HG02571 (cell line): ENCODE measurements at regions not wholly inside any gene's neighbourhood (a gene's known extent, or its start where the extent isn't known, plus 50 kb on each side); places are given as distances from the start of the nearest gene placed in this dataset.

ENCODE experiments used
- ATAC-seq: cut with Tn5 transposase; IDR thresholded peaks from one replicate; pipeline ENCODE4 v1.9.1; 2021; ENCODE audit warnings: mild to moderate bottlenecking, moderate library complexity; ENCODE audit not compliant: unreplicated experiment

DNA sequence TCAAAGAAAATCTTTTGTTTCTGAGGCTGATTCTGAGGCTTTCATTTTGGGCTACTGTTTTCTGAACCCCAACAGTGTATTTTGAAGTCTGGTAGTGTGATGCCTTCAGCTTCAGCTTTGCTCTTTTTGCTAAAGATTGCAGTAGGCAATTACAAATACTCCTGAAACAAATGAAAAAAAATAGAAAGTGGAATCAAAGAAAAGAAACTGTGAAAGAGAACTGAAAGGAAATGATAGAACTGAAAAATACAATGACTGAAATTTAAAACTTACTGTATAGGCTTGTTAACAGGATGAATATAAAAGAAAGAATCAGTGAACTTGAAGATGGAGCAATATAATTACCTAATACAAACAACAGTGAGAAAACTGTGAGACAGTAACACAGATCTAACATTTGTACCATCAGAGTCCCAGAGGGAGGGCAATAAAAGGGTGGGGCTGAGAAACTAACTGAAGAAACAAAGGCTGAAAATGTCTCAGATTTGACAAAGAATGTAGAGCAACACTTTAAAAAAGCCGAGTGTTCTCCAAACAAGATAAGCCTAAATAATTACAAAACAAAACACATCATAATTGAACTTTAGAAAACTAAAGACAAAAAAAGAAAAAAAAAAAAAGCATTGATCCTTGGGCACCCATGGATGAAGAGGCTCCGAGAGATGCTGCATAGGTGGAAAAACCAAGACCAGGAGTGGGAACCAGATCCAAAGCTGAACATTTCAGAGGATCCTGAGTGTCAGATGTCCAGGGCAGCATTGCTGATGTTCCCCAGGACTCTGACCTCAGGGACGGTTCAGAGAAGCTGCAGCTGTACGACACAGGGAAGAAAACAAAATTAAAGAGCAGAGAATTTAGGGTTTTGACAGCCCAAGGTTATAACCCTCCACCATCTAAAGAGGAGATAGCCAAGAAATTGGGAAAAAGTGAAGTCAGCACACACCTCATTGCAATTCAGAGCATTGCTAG is 223.2 kb upstream of the IGFBP3 start:
- ATAC-seq, result no peak

DNA sequence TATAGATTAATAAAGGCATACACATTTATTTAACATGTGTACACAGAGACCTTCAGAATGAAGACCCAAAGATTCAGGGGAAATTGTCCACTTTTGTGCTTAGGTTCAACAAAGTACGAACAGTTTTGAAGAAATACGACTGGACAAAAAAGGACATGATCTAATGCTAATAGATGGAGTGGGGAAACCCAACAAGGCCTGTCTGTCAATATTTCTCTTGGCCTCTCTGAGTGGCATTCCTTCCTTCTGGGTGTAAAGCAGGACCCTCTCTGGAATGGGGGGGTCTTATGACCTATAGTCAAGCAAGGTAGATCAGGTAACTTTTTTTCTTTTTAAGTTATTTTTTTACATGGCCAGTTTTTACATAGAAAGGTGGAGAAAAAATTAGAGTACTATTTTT is 222.3 kb upstream of the IGFBP3 start:
- ATAC-seq, result no peak

DNA sequence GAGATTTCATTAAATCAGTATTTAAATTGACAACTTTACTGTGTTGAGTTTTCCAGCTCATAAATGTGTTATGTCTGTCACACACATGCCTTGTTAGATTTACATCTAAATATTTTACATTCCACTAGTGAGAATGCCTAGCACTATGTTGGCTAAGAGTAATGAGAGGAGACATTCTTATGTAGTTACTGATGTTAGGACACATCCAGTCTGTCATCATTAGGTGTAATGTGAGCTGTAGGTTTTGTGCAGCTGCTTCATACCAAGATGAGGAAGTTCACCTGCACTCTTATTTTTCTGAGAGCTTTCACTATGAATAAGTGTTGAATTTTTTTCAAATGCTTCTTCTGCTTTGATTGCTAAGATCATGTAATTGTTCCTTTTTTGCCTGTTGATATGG is 218.0 kb upstream of the IGFBP3 start:
- ATAC-seq, result peak; percentile 50

DNA sequence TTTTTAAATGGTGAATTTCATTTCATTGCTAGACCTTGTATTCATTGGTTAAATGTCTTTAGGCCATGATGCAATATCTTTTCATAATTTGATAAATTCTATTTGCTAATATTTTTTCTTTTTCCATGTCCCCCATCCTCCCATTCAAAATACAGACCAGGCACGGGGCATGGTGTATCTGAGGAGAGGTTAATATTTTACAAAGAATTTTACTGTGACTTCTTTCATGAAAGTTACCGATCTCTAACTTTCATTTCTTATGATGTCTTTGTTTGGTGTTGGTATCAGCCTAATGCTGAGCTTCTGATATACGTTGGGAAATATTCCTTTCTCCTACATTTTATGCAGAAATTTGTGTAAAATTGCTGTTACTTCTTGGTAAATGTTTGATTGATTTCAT is 216.7 kb upstream of the IGFBP3 start:
- no peak for ATAC-seq

DNA sequence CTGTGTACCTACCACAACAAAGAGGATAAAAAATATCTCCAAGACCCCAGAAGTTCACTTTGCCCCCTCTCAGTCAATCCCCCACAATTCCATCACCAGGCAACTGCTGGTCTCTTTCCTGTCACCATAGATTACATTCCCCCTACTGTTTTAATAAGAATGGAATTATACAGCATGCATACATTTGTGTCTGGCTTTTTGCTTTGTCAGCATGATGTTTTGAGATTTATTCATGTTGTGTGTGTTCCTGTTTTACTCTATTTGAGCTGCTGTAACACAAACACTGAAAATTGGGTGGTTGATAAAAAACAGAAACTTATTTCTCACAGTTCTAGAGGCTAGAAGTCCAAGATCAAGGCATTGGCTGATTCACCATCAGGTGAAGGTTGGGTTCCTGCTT is 214.5 kb upstream of the IGFBP3 start:
- no peak for ATAC-seq

DNA sequence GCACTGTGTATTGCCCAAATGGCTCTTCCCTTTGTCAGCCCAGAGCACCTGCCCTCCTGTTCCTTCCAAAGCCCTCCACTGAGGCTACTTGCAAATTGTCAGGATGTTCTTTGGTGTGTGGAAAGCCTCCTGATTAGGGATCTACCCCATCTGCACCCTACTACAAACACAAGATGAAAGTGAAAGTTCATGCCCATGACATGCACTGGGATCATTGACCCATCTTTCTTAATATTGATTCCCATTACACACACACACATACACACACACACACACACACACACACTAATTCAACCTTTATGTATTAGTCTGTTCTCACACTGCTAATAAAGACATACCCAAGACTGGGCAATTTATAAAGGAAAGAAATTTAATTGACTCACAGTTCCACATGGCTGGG is 213.7 kb upstream of the IGFBP3 start:
- no peak for ATAC-seq

DNA sequence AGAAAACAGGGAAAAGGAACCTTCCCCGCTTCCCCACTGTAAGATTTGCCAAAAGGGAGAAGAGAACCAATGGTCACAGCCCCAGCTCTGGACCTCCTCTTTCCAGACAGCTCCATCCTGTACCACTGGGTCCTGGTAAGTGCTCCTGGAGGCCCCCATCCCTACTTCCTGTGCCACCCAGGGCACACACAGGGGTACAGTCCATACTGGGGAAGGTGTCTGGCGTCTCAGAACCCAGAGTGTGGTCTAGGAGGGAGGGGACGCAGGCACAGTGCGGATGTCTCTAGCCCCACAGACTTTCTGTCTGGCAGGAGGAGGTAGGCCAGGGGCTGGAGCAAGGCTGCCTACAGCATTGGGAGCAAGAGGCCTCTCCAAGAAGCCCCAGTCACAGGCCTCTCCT is 213.3 kb upstream of the IGFBP3 start:
- ATAC-seq, result no peak

DNA sequence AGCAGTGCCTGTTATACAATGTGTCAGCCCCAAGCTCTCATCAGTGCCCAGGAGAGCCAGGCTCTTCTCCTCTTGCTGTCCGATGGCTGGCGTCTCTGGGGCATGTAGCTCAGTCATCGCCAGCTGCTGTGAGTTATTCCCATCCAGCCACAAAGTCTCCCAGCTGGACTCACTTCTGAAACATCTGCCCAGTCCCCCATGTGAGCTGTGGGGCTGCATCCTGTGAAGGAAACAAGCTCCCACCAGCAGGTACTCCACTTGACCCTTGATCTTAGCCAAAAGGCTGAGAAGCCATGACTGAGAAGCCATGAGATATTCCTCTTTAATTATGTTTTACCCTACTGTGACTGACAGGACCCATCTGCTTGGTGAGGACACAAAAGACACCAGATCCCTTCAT is 212.7 kb upstream of the IGFBP3 start:
- no peak for ATAC-seq

DNA sequence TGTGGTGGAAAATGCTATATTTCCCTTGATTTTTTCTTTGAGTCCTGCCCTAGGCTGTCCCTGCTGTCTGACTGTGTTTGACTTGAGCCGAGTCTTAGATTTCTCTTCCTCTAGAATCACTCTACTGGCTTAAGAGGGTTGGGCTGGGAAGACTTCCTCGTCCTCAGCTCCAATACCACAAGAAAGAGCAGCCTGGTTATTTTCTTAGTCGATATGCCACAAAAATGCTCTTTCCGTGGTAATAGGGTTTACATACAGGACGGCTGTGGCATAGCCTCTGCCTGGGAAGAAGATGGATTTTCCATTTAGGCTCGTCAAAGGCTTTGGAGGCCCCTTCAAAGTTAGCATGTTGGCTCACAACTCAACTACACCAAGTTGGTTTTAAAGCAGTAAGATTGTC is 212.0 kb upstream of the IGFBP3 start:
- ATAC-seq, result no peak

DNA sequence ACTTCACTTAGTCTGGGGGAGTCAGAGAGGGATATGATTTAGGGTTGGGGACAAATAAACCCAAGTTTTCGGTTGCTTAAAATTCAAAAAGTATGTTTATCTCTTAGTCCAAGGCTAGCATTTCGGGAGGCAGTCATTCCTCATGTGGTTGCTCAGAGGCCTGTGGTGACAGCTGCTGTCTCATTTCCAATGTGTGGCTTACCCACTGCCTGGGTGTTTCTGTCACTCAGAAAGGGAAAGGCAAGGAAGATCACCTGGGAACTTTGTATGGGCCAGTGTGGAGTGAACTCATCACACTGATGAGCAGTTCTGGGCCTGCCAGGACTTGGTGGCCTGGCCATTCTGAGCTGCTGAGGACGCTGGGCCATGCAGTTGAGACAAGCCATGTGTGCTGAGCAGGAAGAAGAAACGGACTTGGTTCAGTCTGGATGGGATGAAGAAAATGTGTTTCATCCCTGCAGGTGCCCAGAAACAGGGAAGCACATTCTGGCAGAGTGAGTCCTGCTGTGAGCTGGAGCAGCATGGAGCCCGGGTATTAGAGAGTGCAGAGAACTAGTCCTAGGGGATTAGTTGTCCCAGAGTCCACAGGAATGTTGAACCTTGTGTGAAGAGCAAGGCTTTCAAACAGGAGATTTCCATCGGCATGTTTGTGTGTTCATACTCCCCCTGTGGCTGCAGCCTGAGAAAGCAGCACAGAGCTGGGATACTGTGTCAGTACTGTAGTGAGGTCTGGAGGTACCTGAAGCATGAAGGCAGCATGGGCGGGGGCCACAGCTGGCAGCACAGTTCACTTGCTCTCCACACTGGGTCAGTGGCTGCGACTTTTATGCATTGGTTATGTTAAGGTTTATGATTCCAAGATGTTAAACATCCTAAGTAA is 211.1 kb upstream of the IGFBP3 start:
- no peak for ATAC-seq

DNA sequence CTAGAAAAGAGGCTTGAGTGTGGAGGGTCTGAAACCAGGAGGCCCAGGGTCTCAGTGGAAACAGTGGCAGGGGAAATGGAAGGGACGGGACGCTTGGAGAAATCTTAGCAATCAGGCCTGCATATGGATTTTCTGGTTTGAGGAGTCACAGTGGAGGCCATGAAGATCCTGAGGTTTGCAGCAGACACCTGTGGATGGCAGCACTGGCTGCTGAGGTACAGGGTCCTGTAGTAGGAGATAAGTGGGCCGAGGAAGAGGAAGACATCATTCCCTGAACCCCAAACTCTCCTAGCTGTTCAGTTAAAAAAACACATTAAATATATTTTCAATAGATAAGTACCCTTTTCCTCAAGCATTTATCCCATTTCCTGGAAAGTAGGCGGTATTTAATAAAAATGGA is 208.8 kb upstream of the IGFBP3 start:
- no peak for ATAC-seq

DNA sequence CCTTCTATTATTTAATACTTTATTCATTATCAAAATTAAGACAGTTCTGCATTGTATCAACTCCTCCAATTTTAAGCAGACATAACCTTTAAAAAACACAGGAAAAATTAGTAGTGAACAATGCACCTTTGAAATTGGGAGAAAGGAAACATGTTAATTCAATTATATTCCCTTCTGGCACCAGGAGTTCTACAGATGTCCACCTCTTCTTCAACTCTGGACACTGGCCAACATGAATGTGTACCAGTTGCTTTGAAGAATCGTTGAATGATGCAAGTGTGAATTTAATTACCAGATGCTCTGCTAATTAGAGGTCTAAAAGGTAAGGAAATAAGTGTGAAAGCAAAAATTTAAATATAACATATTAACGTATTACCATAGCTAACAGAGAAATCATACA is 206.7 kb upstream of the IGFBP3 start:
- no peak for ATAC-seq

DNA sequence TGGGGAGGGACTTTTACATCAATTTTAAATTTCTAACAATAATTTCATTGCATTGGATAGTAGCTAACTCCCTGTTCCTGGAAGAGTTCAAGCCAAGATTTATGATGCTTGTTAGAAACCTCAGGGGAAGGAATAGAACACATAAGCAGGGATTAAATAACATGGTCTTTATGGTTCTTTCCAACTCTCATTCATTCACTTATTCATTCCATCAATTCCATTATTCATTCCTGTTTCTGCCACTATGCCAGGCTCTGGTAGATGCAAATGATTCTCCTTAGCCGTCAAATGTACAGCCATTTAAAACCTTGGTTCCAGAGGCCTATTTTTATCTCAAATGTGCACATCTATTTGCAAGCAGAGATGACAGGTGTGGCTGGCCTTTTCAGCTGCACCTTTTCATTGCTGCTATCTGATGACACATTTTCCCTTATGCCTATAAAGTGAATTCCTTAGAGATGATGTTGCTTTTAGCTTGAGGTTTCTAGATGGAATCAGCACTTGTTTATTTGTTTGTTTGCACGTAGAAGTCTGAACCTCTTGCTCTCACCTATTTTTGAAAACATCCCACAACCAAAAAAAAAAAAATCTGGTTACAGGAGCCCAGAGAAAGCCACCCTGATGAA is 205.7 kb upstream of the IGFBP3 start:
- ATAC-seq, result no peak

DNA sequence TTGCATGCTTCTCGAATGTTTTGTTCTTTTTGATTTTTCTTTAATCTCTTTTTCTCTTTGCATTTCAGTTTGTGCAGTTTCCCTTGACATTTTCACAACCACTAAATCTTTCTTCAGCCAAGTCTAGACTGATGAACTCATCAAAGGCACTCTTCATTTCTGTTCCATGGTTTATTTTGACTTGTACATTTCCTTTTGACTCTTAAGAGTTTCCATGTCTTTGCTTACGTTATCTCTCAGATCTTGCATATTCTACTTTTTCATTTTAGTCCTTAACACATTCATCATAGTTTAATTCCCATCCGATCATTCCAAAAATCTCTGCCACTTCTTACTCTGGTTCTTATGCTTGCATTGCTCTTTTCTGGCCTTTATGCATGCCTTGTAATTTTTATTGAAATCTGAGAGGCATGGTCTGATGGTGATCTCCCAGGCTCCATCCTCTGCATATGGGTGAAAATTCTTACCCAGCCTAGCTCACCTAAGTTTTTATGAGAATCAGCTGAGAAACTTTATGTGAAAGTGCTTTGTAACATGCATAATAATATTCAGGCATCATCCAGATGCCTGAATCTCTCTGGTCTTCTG is 202.8 kb upstream of the IGFBP3 start:
- no peak for ATAC-seq

DNA sequence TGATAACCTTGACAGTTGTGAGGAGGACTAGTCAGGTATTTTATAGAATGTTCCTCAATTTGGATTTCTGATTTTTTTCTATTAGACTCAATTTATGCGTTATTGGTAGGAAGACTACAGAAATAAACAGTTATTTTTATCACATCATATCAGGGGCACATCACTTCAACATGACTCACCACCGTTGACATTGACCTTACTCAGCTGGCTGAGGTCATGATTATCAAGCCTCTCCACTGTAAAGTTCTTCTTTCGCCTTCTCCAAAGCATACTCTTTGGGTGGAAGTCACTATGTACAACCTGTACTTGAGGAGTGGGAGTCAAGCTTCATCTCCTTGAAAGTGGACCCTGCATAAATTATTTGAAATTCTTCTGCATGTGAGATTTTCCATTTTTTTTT is 194.3 kb upstream of the IGFBP3 start:
- no peak for ATAC-seq

DNA sequence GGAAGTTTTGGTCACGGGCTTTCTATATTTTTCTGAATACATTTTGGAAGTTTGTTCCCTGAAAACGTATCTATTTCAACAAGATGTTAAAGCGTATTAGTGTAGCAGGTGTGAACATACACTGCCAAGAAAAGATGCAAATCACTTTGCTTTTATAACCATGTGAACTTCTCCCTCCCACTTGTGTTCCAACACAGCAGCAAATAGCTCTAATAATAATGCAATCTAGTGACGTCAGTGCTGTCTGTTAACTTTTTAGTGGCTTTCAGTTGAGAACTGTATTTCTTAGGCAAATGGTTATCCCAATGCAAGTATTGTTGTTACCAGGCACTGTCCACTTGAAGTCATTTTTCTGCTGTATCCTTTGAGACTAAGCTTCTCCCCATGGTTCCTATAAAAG is 188.4 kb upstream of the IGFBP3 start:
- no peak for ATAC-seq

DNA sequence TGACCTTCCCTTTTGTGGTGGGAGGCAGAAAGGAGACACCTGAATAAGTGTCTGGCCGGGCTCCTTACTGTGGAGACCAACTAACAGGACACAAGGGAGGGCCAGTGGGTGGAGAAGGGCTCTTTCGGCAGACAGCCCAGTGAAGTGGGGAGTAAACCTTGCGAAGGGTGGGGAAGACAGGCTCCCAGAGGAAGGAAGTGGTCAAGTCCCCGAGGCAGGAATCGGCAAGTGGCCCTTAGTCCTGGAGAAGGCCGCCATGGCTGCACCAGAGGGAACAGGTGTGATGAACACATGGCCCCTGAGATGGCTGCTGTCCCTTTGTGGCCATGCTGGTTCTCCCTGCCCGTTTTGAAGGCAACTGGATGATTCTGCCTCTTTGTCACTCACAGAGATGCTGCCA is 187.2 kb upstream of the IGFBP3 start:
- ATAC-seq, result no peak

DNA sequence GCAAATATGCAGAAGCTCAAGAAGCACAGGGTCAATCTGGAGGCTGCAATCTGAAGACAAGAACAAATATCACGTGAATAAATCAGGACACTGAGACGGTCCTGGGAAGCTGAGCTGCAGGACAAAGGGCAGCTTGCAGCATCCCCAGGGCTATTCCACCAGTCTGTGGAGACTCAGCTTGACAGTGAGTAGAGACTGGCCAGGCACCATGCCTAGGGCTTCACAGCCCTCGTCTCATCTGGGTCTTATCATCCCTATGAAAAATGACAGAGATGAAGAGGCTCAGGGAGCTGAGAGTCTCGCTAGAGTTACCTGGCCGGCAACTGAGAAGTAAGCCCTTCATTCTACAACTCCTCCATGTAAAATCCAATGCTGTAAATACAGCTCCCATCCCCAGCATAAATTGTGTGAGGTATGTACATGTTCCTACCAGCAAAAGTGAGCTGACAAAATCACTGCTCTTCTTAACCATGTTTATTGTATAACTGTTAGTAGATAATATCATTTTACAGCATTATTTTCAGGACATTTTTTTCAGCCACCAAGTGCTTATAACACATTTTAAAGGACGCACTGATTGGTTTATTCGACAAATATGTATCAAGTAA is 186.6 kb upstream of the IGFBP3 start:
- no peak for ATAC-seq

DNA sequence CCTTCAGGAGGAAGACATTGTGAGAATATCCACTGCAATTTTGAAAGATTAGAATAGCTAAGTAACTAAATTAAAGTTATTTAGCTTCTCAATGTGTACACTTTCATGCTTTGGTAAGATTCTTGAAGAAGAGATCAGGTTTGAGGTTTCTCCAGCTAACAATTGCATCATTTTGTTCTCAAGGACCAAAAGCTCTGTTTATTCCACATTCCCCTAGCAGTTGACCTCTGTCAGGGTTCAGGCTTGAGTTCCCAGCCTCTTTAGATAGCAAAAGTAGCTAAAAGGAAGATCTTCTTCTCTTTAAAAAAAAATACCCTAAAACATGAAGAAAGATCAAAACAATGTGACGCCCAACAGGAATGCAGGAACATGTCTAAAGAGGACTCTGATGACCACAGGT is 179.4 kb upstream of the IGFBP3 start:
- no peak for ATAC-seq

DNA sequence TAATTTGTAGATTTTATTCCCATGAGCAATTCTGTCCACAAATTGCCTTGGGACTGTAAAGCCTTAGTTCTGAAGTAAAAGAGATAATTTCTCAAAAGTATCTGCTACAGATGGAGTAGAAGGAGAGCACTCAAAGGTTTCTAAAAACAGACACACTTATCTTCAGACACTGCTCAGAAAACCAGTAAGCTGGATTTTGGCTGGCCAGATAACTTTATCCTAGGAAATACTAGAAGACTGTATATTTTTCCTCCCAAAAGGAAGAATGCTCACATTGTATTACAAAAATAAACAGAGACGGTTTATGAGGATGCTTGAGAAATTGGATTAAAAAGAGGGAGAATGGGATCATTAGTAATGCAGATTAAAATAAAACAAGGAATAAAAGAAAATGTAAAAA is 178.0 kb upstream of the IGFBP3 start:
- ATAC-seq, result no peak

DNA sequence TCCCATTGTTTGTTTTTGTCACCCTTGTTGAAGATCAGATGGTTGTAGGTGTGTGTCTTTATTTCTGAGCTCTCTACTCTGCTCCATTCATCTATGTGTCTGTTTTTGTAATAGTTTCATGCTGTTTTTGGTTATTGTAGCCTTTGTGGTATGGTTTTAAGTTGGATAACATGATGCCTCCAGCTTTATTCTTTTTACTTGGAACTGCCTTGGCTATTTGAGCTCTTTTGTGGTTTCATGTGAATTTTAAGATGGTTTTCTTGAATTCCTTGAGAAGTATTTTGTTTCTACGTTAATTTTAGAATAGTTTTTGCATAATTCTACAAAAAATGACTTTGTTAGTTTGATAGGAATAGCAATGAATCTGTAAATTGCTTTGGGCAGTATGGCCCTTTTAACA is 170.0 kb upstream of the IGFBP3 start:
- no peak for ATAC-seq
